ENCODE measurements at regions not wholly inside any gene's neighbourhood (a gene's known extent, or its start where the extent isn't known, plus 50 kb on each side); places are given as distances from the start of the nearest gene placed in this dataset.
"Not testable (repeated sequence)": the region's sequence is repeated elsewhere in the genome, so short reads cannot be mapped to it uniquely, and the experiment has no call there.

DNA sequence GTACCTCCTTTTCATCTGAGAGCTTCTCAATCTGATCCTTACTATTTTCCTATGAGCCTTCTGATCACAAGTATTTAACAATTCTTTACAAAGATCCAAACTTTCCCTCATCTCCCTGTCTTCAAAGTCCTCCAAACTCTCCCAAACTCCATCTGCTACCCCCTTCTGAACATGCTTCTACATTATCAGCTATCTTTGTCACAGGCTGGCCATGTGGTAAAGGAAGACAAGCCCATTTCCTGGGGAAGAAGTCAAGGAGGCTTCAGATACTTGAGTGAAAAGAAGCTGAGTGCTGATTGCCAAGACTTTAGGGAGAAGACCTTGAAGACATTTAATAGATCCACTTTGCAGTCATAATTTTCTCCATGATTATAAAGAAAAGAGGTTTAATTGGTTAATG is 231.4 kb downstream of the CWH43 start:
- DNase-seq = no peak
- in situ Hi-C loops (cut with HindIII; ENCODE audit: low pct_ligation_motif_present, low pct_unique_long_range_greater_than_20kb, low sequenced_read_pairs) = no loop called here

DNA sequence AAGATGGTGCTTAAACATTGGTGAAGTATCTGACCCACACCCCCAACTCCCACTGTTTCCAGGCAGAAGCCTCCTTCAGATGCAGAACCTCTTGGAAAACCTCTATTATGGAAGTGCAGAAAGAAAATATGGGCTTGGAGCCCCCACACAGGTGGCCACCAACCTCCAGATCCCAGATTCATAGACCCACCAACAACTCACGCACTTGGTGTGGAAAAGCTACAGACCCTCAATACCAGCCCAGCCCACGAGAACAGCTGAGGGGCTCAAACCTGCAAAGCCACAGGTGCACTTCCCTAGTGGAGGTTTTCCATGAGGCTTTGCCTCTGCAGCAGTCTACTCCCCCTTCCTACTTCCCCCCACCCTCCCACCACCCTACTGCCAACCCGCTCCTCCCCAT is 232.0 kb downstream of the CWH43 start:
- in situ Hi-C loops (cut with HindIII; ENCODE audit: low pct_ligation_motif_present, low pct_unique_long_range_greater_than_20kb, low sequenced_read_pairs); DNase-seq: not testable (repeated sequence)

DNA sequence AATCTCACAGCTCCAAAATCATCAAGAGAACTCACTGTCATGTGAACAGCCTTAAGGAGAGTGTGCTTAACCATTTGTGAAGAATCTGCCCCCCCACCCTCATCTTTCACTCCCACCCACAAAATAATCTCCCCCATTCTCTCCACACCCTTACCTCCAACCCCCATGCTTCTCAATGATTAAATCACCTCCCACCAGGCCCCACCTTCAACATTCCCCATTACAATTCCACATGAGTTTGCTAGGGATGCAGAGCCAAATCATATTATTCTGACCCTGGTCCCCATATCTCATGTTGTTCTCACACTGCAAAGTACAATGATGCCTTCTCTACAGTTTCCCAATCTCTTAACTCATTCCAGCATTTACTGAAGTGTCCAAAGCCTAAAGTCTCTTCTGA is 232.9 kb downstream of the CWH43 start:
- in situ Hi-C loops (cut with HindIII; ENCODE audit: low pct_ligation_motif_present, low pct_unique_long_range_greater_than_20kb, low sequenced_read_pairs) = not testable (repeated sequence)

DNA sequence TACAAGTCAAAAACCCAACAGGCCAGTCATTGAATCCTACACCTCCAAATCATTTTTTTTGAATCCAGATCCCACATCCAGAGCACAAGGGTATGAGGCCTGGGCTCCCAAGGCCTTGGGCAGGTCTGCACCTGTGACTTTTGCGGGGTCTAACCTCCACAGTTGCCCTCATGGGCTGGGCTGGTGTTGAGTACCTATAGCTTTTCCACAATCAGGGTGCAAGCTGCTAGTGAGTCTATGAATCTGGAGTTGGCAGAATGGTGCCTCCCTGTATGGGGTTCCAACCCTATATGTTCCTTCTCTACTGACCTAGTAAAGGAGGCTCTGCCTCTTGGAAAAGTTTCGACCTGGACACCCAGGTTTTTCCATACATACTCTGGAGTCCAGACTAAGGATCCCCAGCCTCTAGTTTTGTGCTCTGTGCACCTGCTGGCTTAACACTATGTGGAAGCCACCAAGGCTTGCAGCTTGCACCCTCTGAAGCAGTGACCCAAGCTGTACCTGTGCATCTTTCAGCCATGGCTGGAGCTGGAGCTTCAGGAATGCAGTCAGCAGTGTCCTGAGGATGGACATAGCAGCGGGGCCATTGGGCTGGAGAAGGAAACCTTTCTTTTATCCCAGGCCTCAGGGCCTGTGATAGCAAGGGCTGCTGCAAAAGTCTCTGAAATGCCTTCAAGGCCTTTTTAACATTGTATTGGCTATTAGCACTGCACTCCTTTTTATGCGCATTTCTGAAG is 233.6 kb downstream of the CWH43 start:
- DNase-seq; in situ Hi-C loops (cut with HindIII; ENCODE audit: low pct_ligation_motif_present, low pct_unique_long_range_greater_than_20kb, low sequenced_read_pairs): not testable (repeated sequence)

More for the DNA sequence above, 232.9 kb downstream of the CWH43 start:
- not testable (repeated sequence) for DNase-seq

DNA sequence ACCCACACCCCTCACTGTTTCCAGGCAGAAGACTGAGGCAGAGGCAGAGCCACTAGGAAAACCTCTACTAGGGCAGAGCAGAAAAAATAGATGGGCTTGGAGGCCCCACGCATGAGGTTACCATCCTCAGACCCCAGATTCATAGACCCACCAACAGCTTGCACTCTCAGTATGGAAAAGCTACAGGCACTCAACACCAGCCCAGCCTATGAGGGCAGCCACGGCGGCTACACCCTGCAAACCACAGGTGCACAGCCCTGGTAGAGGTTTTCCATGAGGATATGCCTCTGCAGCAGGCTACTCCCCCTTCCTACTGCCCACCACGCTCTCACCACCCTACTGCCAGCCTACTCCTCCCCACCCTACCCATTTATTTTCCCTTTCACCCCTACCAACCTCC is 235.1 kb downstream of the CWH43 start:
- DNase-seq = no peak
- in situ Hi-C loops (cut with HindIII; ENCODE audit: low pct_ligation_motif_present, low pct_unique_long_range_greater_than_20kb, low sequenced_read_pairs) = no loop called here

DNA sequence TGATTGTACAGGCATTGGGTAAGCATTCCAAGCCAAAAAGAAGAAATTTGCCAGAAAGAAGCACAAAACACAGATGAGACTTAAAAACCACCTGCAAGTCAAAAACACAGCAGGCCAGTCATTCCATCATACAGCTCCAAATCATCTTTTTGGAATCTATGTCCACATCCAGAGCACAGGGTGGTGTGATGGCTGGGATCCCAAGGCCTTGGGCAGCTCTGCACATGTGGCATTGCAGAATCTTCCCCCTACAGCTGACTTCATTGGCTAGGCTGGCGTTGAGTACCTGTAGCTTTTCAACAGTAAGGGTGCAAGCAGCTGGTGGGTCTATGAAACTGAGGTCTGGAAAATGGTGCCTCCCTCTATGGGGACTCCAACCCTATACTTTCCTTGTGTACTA is 236.7 kb downstream of the CWH43 start:
- DNase-seq; in situ Hi-C loops (cut with HindIII; ENCODE audit: low pct_ligation_motif_present, low pct_unique_long_range_greater_than_20kb, low sequenced_read_pairs): not testable (repeated sequence)

DNA sequence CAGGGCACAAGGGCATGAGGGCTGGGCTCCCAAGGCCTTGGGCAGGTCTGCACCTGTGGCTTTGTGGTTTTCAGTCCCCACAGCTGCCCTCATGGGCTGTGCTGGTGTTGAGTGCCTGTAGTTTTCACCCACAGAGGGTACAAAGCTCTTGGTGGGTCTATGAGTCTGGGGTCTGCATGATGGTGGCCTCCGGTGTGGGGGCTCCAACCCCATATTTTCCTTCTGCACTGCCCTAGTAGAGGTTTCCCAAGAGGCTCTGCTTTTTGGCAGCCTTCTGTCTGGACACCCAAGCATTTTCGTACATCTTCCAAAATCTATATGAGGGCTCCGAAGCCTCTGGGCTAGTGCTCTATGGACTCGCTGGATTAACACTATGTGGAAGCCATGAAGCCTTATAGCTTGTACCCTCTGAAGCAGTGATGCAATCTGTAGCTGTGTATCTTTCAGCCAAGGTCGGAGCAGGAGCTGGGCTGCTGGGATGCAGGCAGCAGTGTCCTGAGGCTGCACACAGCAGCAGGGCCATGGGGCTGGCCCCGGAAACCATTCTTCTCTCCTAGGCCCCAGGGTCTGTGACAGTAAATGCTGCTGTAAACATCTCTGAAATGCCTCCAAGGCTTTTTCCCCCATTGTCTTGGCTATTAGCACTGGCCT is 240.3 kb downstream of the CWH43 start:
- DNase-seq; in situ Hi-C loops (cut with HindIII; ENCODE audit: low pct_ligation_motif_present, low pct_unique_long_range_greater_than_20kb, low sequenced_read_pairs): not testable (repeated sequence)

DNA sequence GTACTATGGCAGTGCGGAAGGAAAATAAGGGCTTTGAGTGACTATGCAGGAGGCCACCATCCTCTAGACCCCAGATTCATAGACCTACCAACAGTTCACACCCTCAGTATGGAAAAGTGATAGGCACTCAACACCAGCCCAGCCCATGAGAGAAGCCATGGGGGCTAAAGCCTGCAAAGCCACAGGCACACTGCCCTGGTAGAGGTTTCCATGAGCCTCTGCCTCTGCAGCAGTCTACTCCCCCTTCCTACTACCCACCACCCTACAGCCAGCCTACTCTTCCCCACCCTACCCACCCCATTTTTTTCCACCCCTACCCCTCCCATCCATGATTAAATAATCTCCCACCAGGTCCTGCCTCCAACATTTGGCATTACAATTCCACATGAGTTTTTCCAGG is 241.9 kb downstream of the CWH43 start:
- in situ Hi-C loops (cut with HindIII; ENCODE audit: low pct_ligation_motif_present, low pct_unique_long_range_greater_than_20kb, low sequenced_read_pairs); DNase-seq: not testable (repeated sequence)

DNA sequence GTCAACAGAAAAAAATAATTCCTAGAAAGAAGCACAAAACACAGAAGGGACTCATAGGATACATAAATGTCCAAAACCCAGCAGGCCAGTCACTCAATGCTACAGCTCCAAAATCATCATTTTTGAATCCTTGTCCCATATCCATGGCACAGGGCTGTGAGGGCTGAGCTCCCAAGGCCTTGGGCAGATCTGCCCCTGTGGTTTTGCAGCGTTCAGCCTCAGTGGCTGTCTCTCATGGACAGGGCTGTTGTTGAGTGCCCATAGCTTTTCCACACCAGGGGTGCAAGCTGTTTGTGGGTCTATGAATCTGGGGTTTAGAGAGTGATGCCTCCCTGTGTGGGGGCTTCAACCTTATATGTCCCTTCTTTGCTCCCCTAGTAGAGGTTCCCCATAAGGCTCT is 243.2 kb downstream of the CWH43 start:
- in situ Hi-C loops (cut with HindIII; ENCODE audit: low pct_ligation_motif_present, low pct_unique_long_range_greater_than_20kb, low sequenced_read_pairs); DNase-seq: not testable (repeated sequence)

DNA sequence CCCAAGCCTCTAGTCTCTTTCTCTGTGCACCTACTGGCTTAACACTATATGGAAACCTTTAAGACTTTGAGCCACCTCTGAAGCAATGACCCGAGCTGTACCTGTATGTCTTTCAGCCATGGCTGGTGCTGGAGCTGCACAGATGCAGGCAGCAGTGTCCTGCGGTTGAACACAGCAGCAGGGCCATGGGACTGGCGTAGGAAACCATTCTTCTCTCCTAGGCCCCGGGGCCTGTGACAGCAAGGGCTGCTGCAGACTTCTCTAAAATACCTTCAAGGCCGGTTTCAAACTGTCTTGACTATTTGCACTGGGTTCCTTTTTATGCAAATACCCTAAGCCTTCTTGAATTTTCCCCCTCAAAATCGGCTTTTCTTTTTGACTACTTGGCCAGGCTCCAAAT is 243.6 kb downstream of the CWH43 start:
- DNase-seq; in situ Hi-C loops (cut with HindIII; ENCODE audit: low pct_ligation_motif_present, low pct_unique_long_range_greater_than_20kb, low sequenced_read_pairs): not testable (repeated sequence)

DNA sequence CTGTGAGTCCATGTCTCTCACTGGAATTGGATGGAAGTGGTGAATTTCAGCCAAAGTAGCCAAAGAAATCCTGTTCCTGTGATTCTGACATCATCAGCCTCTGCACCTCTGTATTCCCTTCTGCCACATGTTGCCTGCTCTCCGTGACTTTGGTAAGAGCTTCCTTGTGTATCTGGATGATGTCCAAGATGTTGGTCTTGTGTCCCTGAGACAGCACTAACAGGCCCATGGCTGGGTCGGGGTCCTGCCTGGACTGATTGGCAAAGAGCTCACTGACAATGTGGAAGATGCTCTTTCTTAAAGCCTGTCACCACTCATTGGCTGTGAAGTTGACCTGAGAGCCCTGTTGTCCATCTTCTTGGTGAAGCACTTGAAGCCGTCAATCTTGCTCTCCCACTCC is 247.3 kb downstream of the CWH43 start:
- DNase-seq; in situ Hi-C loops (cut with HindIII; ENCODE audit: low pct_ligation_motif_present, low pct_unique_long_range_greater_than_20kb, low sequenced_read_pairs): not testable (repeated sequence)

DNA sequence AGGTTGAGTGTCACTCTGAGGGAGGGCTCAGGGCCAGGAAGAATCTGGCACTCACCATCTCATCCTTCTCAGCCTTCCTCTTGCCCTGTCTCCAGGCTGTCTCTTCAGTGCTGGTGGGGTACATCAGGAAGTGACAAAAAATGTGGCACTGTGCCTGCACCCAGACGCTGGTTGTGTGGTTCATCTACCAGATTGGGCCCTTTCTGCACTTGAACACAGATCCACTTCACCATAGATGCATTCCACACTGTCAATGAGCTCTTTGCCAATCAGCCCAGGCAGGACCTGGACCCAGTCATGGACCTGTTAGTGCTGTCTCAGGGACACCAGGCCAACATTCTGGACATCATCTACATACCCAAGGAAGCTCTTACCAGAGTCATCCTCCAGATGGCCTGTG is 247.7 kb downstream of the CWH43 start:
- DNase-seq; in situ Hi-C loops (cut with HindIII; ENCODE audit: low pct_ligation_motif_present, low pct_unique_long_range_greater_than_20kb, low sequenced_read_pairs): not testable (repeated sequence)

DNA sequence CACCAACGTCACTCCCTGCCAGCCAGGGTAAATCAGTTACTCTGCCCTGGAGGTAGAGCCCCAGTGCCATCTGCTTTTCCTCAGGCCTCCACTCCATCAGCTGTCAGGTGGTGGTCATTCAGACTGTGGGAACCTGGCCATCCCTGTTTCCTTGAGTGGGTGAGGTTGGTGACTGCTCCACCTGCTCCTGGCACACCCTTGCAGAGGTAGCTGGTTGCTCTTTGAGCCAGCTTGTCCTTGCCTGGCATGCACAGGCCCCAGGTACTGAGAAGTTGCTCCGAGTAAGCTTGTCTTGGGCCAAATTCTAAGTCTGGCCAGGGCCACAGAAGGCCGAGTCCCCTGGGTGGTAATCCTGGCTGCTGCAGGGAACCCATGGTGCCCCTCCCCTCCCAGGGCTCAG is 248.3 kb downstream of the CWH43 start:
- in situ Hi-C loops (cut with HindIII; ENCODE audit: low pct_ligation_motif_present, low pct_unique_long_range_greater_than_20kb, low sequenced_read_pairs); DNase-seq: not testable (repeated sequence)

DNA sequence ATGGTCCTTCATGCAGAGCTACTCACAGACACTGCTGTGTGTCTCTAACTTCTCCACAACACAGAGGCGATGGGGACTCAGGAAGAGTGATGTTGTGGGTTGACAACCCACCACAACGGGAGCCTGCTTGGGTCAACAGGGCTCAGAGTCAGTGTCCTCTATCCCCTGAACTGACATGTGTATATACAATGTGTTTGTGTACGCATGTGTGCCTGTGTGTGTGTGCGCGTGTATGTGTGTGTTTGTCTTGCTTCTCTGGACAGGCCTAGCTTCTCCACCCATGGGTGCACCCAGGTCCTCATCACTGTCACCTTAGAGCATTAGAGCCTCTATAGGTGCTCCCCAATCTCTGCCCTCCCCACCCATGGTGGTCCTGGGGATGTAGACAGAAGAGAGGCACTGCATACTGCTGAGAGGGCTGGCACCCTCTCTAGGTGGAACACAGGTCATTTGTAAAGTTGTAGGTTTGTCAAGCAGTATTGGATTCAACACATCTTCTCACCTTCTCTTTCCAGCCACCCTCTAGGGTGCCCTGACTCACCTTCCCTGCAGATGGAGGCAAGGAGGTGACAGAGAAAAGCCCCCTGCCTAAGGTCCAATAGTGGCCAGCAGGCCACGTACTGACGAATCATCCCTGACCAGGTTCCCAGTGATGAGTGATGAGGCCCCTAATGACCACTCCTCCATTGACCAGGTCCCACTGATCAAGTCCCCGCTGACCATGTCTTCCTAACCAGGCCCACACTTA is 249.5 kb downstream of the CWH43 start:
- in situ Hi-C loops (cut with HindIII; ENCODE audit: low pct_ligation_motif_present, low pct_unique_long_range_greater_than_20kb, low sequenced_read_pairs); DNase-seq: not testable (repeated sequence)

DNA sequence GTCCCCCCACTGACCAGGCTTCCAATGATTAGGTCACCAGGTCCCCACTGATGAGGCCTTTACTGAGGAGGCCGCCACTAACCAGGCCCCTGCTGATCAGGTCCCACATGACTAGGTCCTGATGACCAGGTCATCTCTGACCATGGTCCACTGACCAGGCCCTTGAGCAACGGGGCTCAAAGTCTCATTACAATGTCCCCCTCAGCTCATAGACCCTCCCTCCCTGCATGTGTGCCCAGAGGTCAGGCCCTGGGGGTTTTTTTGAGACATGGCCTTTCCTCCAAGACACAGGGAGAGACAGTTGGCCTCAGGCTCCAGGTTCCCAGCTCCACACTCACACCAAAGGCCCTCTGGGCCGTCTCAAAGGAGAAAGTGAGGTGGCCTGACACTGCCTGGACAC is 250.4 kb downstream of the CWH43 start:
- in situ Hi-C loops (cut with HindIII; ENCODE audit: low pct_ligation_motif_present, low pct_unique_long_range_greater_than_20kb, low sequenced_read_pairs) = not testable (repeated sequence)

DNA sequence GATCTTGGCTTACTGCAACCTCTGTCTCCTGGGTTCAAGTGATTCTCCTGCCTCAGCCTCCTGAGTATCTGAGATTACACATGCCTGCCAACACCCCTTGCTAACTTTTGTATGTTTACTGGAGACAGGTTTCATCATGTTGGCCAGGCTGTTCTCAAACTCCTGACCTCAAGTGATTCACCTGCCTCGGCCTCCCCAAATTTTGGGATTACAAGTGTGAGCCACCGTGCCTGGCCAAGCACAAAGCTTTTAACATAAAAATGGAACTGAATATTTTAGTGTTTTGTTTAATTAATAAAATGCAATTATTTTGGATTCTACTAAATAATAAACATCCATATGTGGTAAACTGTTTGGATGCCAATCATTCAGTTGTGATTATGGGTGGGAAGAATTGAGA is 255.2 kb downstream of the CWH43 start:
- in situ Hi-C loops (cut with HindIII; ENCODE audit: low pct_ligation_motif_present, low pct_unique_long_range_greater_than_20kb, low sequenced_read_pairs); DNase-seq: not testable (repeated sequence)

More for the DNA sequence above, 250.4 kb downstream of the CWH43 start:
- not testable (repeated sequence) for DNase-seq

DNA sequence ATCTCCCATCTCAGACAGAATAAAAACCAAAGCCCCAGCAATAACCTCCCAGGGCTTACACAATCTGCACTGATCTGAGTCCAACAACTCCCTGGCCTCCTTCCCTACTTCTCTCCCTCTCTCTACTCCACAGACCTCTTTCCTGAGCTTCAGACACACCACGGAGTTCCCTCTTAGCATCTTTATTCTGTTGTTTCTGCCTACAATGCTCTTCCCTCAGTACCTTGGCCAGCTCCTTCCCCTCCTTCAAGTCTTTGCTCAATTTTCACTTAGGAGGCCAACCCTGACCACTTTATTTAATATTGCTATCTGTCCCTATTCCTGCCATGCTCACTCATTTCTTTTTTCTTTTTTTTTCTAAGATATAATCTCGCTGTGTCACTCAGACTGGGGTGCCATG is 276.7 kb downstream of the CWH43 start:
- in situ Hi-C loops (cut with HindIII; ENCODE audit: low pct_ligation_motif_present, low pct_unique_long_range_greater_than_20kb, low sequenced_read_pairs); DNase-seq: not testable (repeated sequence)

DNA sequence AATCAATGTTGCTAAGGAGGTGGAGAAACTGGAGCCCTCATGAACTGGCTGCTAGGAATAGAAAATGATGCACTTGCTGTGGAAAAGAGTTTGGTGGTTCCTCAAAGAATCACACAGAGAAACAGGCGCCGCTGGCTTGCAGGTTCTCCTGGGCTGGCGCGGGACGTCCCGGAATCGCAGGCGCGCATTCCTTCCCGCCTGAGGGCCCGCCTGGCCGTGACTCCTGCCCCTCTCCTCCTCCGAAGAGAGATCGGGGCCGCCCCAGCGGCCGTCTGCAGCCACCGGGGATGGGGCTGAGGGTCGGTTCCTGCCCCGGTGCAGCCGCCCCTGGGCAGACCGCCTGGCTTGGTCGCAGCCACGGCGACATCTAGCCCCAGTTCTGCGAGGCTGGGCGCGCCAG is 284.4 kb downstream of the CWH43 start:
- DNase-seq; in situ Hi-C loops (cut with HindIII; ENCODE audit: low pct_ligation_motif_present, low pct_unique_long_range_greater_than_20kb, low sequenced_read_pairs): not testable (repeated sequence)

DNA sequence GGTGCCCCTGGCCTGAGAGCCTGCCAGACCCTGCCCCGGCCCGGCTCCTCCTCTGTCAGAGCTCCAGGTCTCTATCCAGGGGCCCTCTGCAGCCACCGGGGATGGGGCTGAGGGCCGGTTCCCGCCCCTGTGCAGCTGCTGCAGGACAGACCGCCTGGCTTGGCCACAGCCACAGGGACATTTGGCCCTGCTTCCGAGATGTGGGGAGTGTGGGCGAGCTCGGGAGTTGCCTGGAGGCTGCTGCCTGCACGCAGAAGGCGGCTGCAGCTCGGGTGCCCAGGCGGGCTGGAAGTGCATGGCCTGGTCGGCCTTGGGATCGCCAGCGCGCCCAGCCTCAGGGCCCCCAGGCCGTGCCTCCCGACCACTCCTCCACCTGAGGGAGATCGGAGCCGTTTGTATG is 284.8 kb downstream of the CWH43 start:
- in situ Hi-C loops (cut with HindIII; ENCODE audit: low pct_ligation_motif_present, low pct_unique_long_range_greater_than_20kb, low sequenced_read_pairs); DNase-seq: not testable (repeated sequence)

Measured in ACHN (cell line).